HG02852 (cell line): ENCODE measurements at regions not wholly inside any gene's neighbourhood (a gene's known extent, or its start where the extent isn't known, plus 50 kb on each side); places are given as distances from the start of the nearest gene placed in this dataset.
"Not testable (repeated sequence)": the region's sequence is repeated elsewhere in the genome, so short reads cannot be mapped to it uniquely, and the experiment has no call there.

ENCODE experiments used
- ATAC-seq: cut with Tn5 transposase; IDR thresholded peaks from one replicate; pipeline ENCODE4 v1.9.1; 2021; ENCODE audit warnings: mild to moderate bottlenecking, moderate library complexity; ENCODE audit not compliant: unreplicated experiment

DNA sequence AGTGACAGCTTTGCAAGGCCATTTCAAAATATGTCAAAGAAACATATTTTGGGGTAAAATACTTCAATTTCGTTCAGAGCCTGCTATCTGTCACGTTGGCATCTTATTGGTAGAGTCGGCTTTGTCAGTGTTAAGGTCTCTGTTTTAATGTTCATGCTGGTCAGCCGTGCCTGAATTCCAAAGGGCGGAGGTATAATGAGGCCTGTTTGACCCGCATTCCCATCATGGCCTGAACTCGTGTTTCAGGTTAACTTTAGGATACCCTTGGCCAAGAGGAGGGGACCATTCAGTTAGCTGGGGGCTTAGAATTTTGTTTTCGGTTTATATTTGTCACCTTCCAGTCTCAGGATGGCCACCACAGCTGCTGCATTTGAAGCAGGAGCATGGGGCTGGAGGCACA, 236.4 kb downstream of the NFATC2 start:
- no peak for ATAC-seq

DNA sequence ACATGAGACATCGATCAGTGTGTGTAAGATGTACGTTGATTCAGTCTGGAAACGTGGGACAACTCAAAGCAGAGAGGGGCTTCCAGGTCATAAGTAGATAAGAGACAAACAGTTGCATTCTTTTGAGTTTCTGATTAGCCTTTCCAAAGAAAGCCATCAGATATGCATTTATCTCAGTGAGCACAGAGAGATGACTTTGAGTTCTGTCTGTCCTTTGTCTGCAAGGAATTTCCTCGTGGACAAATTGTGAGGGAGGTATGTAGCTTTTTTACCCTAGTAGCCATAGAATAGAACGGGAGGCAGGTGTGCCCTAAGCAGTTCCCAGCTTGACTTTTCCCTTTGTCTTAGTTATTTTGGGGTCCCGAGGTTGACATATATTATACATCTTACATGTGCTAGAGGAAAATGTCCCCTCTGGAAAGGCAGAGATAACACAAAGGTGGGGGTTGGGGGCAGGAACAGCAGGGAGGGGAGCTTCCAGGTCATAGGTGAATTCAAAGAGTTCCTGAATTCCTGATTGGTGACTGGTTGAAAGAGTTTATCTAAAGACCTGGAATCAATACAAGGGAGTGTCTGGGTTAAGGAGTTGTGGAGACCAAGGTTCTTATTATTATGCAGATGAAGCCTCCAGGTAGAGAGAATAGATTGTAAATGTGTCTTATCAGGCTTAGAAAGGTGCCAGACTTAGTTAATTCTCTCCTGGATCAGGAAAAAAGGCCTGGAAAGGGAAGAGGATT, 237.0 kb downstream of the NFATC2 start:
- ATAC-seq: no peak

DNA sequence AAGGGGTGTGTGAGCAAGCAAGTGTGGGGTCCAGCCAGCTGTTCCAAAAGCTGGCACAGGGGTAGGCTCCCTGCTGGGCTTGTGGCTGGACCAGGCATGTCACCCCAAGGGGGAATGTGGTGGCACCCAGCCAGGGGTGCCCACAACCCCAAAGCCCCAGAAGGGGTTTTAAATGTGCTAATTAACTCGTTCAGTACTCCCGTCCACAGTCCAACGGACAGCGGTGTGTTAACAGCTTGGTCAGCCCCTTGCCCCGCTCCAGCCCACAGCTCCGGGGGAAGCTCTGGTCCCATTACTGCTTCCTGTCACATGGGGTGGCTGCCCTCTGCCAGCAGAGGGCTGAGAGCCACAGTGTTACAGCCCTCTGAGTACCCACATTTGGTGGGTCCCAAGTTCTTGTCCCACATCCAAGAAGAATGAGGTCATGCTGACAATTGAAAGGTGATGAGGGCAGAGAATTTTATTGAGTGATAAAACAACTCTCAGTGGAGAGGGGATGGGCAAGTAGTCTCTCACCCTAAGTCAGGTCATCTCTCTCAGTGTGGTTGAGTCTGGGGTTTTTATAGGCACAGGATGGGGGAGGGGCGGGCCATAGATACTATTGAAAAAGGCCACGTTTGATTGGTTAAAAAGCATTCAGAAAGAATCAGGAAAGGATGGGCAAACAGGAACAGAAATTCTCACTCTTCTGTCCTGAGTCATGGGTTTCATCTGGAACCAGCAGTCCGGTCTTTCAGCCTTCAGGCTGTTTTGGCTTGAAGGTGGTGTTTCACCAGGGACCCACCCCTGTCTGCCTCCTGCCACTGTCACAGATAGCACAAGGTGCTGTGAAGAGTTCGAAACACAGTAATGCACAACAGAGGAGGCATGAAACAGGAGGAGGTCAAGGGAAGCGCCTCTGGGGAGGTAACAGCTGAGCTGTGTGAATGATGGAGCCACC, 238.5 kb downstream of the NFATC2 start:
- ATAC-seq: no peak

DNA sequence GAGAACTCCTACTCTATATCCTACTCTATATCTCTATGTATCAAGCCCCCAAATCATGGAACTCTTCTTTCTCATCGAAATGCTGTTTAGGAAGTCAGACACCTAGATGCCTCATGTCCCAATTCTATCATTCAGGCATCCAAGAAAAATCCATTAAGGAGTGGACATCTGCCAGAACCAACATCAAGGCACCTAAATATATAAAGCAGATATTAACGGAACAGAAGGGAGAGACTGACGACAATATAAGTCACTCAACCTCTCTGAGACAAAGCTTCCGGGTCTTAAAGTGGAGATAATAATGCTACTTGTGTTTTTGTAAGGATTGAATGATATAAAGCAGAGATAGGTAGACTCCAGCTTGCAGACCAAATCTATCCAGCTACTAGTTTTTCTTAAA, 241.5 kb downstream of the NFATC2 start:
- ATAC-seq: no peak

DNA sequence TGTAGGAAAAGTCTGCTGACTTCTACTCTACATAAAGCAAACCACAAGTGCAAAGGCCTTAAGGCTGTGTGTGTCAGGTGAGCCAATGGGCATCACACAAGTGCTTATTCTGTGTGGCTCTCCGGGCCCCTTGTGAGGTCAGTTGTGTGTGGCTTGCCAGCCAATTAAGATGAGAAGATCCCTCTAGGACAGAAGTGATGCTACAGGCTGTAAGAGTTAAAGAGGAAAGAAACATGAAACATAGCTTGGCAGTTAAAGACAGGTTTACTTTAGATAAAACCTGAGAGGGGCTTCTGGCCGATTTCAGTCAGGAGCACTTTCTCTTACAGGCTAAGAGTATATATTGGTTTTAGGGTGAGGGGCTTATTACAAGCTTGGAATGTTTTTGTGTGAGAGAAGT, 242.4 kb downstream of the NFATC2 start:
- no peak for ATAC-seq

DNA sequence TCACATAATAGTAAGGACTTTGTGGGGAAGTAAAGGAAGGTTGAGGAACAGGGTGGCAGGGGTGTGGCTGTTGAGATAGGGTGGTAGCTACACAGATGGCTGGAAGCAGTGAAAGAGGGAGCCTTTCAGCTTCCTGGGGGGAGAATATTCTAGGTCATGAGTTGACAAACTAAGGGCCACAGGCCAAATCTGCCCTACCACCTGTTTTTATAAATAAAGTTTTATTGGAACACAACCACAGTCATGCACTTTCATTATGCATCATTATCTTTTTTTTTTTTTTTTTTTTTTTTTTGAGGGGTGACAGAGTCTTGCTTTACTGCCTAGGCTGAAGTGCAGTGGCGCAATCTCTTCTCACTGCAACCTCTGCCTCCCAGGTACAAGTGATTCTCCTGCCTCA, 243.1 kb downstream of the NFATC2 start:
- no peak for ATAC-seq

DNA sequence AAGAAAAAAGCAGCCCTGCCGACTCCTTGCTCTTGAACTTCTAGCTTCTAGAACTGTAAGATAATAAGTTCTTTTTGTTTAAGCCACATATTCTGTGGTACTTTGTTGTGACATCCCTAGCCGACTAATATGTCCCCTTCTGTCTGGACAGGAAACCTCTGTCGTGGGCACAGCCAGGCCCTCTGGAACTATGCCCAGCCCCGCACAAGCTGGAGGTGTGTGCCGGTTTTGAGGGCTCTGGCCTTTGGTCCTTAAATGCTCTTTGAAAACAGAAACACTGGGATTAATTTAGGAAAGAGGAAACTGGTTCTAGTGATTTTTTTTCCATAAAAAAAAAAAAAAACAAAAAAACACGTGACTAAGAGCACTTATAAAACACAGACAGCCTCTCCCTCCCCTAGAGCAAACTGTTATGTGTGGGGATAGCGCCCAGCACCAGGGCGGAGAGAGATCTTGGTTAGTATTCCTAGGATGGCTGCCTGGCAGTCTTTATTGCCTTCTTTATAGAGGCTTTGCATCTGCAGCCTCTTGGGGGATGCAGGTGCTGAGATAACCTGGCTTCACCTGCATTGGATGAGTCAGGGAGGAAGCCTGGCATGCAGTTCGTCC, 244.3 kb downstream of the NFATC2 start:
- no peak for ATAC-seq

DNA sequence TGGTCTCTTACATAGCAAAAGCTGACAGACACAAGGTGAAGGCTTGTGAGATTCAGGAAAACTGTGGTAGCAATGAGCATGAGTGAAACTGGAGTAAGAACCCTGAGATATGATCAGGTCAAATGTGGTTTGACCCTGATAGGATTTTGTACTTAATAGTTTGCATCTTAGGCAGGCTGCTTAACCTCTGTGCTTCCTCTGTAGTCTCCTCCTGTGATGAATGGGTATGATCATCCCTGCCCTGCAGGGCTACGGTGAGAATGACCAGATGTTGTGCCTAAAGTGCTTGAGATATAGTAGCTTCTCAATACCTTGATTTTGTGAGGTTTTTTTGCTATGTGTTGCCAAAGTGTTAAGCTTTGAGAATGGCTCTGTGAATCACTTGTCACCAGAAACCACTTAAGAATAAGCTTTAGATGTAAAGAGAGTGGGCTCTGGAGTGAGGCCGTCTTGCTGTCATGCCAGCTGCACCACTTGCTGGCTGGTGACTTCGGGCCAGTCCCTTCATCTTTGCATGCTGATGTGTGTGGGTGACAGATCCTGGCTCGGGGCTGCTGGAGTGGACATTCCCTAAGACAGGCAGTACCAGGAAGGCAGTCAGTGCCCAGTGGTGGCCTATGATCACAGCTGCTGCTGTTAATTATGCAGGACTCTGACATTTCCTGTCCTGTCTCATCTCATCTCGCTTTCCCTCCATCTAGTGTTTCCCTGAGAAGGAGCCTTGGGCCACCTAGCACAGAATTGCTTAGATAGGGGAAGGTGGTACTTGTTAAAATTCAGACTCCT, 254.7 kb downstream of the NFATC2 start:
- ATAC-seq: no peak

DNA sequence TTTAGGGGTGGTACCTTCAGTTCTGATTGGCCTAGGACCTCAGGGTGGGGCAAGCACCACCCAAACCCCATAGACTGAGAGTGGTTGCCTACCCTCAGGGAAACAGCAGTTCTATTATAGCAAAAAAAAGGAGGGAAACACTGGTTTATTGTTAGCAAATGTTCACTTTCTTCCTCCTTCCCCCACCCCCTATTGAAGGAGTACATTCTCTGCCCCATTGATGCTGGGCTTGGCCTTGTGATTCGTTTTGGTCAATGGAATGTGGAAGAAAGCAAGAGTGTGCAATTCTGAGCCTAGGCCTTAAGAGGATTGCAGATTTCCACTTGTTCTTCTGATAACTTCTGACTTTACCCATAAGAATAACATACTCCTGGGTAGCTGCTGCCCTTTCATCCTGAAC, 255.8 kb downstream of the NFATC2 start:
- ATAC-seq: no peak

DNA sequence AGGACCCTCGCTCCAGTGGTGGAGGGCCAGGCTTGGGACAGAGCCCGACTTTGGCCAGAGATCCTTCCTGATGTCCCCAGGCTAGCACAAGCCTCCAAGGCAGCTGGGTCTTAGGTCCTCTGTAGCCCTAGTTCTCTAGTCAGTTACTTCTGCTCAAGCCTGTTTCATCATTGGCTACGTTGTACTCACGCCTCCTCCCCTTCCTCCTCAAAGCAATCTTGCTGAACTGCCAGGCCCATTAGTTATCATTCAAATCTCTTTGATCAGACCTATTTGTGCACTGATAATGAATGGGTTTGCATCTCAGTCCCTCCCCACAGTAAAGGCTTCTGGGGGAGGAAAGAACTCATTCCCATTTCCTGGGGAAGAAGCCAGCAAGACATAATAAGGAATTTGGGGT, 256.8 kb downstream of the NFATC2 start:
- ATAC-seq: no peak

DNA sequence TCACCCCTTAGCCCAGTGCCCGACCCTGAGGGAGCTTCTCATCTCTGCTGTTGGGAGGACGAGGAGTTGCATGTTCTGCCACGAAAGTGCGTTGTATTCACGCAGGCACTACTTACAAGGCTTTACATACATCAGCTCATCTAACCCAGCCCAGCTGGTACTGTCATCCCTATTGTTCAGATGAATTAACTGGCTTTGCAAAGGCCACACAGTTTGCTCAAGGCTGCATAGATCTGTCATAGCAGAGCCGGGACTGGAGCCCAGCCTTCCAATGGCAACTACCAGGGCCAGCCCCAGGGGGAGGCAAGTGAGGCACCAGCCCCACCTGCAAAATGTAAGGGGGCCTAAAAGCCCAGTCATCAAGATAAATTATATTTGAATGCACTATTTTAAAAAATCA, 257.6 kb downstream of the NFATC2 start:
- no peak for ATAC-seq

DNA sequence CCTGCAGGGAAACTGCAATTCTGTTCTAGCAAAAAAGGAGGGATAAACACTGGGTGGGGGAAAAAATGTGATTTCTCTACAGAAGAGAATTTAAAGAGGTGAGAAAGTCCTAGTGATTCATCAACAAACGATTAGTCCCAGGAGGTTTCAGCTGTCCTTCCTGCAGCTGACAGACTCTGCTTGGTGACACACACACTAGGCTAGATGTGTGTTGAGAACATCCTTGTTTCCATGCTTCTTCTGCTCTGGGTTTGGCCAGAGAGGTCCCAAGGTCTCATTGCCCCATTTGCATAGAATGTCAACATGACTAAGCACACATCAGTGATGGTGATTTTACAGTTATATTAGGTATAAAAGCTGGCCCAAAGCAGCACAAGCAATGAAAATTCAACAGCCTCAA, 258.3 kb downstream of the NFATC2 start:
- ATAC-seq: no peak

DNA sequence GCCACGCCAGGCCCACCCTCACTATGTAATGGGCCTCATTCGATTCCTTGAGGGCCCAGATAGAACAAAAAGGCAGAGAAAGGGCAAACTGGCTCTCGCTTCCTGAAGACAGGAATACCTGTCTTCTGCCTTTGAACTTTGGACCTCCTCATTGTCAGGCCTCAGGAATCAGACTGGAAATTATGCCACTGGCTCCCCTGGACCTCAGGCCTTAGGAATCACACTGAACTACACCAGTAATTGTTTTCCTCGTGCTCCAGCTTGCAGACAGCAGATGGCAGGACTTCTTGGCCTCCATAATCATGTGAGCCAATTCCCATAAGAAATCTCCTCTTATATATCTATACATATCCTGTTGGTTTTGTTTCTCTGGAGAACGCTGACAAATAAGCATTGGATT, 258.6 kb upstream of the KCNG1 start:
- ATAC-seq: no peak

DNA sequence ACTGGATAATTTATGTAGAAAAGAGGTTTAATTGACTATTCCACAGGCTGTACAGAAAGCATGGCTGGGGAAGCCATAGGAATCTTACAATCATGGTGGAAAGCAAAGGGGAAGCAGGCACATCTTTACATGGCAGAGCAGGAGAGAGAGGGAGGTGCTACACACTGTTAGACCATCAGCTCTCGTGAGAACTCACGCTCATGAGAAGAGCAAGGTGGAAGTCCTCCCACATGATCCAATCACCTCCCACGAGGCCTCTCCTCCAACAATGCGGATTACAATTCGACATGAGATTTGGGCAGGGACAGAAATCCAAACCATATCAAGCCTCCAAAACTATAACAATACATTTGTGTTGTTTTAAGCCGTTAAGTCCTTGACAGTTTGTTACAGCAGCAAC, 257.1 kb upstream of the KCNG1 start:
- ATAC-seq: no peak

DNA sequence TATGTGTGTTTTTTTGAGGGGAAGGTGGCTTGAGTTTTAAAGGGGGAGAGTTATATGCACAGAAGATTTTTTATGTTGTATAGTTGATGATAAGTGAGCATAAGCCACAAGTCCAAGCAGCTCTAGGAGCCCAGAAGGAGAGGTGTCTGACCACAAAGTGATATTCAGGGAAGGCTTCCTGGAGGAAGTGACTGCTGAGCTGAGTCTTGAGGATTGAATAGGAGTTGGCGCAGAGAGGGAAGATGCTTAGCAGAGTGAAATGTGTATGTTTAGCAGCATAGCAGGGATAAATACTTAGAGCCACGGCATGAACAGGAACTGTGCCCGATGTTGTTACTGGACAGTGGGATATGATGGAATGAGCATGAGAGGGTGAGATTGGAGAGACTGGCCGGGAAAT, 255.1 kb upstream of the KCNG1 start:
- no peak for ATAC-seq

DNA sequence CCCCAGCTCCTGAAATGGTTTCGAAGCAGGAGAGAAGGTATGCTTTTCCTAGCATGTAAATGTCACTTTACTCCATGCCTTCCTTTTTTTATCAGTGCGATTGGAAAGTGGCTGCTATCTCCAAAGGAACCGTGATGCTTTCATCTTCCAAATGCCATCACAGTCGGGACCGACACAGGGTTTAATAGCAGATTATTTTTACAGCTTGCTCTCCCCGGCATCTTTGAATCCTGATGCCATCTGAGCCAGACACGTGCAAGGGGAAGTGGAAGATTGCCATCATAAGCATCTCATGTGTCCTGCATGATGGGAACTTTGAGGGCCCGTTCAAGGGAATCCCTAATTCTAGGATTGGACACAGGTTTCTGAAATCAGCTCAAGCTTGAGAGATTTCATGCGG, 253.4 kb upstream of the KCNG1 start:
- no peak for ATAC-seq

DNA sequence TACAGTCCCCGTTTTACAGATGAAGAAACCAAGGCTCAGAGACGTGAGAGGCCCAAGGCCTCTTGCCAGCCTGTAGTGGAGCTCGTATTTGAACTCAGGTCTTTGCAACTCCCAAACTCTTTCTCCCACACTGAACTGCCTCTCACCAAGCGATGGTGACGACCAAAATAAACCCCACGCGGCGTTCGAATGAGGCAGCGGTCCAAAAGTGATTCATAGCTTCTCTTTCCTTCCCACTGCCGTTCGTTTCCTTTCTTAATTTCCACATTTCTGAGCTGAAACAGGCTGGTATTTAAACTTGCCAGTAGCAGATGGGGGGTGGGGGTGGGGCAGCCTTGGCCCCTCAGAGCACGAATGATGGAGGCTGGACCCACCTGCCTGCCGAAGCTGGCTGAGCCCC, 252.9 kb upstream of the KCNG1 start:
- ATAC-seq: no peak

DNA sequence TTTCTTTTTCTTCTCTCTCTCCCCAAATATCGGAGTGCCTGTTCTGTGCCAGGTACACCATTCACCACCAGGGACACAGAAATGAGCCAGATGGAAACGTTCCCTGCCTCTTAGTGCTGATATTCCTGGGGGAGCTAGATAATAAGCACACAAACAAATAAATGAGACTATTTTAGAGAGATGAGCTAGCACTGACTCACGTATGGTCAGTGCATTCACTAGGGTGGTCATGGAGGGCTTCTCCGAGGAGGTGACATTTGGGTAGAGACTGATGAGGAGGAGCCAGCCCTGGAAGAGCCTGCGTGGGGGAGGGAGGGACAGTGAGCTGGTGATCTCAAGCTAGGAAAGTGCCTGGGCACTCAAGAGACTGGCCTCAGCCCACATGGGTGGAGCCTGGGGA, 252.3 kb upstream of the KCNG1 start:
- ATAC-seq: no peak

DNA sequence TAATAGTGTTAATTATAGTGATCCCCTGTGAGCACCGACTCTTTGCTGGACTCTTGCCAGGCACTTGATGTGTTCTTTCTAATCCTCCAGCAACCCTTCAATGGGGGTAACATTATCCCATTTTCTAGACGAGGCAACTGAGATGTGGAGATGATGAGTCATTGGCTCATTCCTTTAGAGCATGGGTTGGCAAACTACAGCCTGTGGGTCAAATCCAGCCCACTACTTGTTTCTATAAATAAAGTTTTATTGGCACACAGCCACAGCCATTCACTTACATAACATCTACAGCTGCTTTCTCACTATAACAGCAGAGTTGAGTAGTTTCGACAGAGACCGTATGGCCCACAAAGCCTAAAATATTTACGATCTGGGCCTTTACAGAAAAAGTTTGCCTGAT, 249.5 kb upstream of the KCNG1 start:
- no peak for ATAC-seq

DNA sequence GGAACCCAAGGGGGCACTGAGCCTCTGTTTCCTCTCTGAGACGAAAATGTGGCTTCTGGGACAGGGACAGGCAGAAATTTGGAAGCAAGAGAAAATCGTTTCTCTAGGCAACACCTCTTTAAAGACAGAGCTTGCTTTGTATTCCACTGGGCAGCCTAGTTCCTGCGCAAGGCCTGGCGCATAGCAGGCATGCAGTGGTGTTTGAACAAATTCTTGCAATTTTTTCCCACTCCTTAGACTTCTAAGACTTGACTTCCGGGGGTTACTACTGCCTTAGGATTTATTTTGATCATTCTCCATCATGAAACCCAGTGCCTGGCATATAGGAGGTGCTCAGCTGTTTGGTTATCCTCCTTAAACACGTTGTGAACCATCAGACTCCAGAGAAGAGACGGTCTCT, 249.0 kb upstream of the KCNG1 start:
- no peak for ATAC-seq

DNA sequence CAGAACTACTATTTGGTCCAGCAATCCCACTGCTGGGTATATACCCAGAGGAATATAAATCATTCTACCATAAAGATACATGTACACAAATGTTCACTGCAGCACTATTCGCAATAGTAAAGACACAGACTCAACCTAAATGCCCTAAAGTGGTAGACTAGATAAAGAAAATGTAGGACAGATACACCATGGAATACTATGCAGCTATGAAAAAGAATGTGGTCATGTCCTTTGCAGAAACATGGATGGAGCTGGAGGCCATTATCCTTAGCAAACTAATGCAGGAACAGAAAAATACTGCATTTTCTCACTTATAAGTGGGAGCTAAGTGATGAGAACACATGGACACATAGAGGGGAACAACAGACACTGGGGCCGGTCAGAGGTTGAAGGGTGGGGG, 248.4 kb upstream of the KCNG1 start:
- not testable (repeated sequence) for ATAC-seq
